ENCODE measurements at regions not wholly inside any gene's neighbourhood (a gene's known extent, or its start where the extent isn't known, plus 50 kb on each side); places are given as distances from the start of the nearest gene placed in this dataset.

GRCh38 chr16:9539346-9539745 lies 447.9 kb downstream of the HAPSTR1 start:
- Histone ChIP-seq H3K4me3 (no peak overlapping the region), H3K9me3 (peaks cover 4% of the 10 kb centered on the region), H3K4me1 (ENCODE audit: control insufficient read depth in 1 of 2, low read depth in 2 of 2) (no peaks in the 10 kb centered on the region), H3K36me3 (no peaks in the 10 kb centered on the region), H3K27ac (no peak overlapping the region), H3K27me3 (replicated peaks; ENCODE audit: insufficient read depth) (no peaks in the 10 kb centered on the region)
- TF ChIP-seq CTCF (IDR thresholded peaks at IDR 0.05), result no peak
- DNase-seq (ENCODE audit: low spot score) (no peak), ATAC-seq (ENCODE audit: insufficient number of reproducible peaks, low FRiP score, low read depth) (no peak)

GRCh38 chr16:9541723-9542122 lies 450.3 kb downstream of the HAPSTR1 start:
- H3K4me3 ChIP-seq, result no peak overlapping the region
- DNase-seq (ENCODE audit: low spot score) (no peak), ATAC-seq (ENCODE audit: insufficient number of reproducible peaks, low FRiP score, low read depth) (no peak)
- H3K27me3 ChIP-seq (replicated peaks; ENCODE audit: insufficient read depth), result no peaks in the 10 kb centered on the region
- H3K9me3 ChIP-seq, result peaks cover 4% of the 10 kb centered on the region
- no peaks in the 10 kb centered on the region for H3K36me3 ChIP-seq
- no peak overlapping the region for H3K27ac ChIP-seq
- no peak for TF ChIP-seq CTCF (IDR thresholded peaks at IDR 0.05)
- no peaks in the 10 kb centered on the region for H3K4me1 ChIP-seq (ENCODE audit: control insufficient read depth in 1 of 2, low read depth in 2 of 2)

- no peak for DNase-seq (ENCODE audit: low spot score)
- H3K4me1 ChIP-seq (ENCODE audit: control insufficient read depth in 1 of 2, low read depth in 2 of 2), result no peaks in the 10 kb centered on the region
- peaks cover 4% of the 10 kb centered on the region for H3K9me3 ChIP-seq
- TF ChIP-seq CTCF (IDR thresholded peaks at IDR 0.05), result no peak
- H3K4me3 ChIP-seq, result no peak overlapping the region
- H3K36me3 ChIP-seq, result no peaks in the 10 kb centered on the region
- ATAC-seq (ENCODE audit: insufficient number of reproducible peaks, low FRiP score, low read depth), result no peak
- H3K27ac ChIP-seq, result no peak overlapping the region
- no peaks in the 10 kb centered on the region for H3K27me3 ChIP-seq (replicated peaks; ENCODE audit: insufficient read depth)
These were observed 450.8 kb downstream of the HAPSTR1 start for GRCh38 chr16:9542165-9542755.

DNA sequence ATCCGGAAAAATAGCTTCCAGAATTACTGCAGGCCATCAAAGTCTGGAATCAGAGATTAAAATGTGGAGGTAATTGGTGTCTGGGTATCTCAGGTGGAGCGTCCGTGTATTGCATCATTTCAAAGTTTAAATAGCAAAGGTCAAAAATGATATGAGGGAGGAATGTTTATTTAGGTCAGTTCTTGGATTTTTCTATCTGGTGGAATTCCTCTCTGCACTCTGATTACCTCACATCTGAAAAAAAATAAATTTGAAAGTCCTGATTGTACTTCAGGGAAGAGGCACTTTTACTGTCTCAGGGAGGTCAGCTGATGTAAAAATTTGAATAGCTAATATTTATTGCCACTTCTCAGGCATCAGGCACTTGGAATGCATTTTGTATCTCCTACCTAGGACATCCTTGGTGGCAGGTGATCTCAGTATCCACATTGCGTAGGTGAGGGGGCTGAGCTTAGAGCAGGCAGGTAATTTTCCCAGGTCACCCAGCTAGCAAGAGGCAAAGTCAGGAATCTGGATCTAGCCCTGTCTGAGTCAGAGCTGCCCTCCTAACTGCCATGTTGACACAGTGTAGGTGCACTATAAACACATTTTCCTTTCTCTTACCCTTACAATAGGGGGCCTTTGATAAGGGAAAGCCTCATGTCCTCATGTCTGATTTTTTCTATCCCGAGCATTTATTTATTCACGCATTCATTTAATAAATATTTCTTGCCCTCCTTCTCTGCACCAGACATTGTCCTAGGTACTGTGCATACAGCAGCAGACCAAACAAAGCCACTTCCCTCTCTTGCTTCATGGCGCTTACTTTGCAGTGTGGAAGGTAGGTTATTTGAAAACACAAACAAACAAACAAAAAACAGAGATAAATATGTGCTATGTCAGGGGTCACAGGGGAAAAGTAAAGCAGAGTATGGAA lies 454.3 kb downstream of the HAPSTR1 start:
- TF ChIP-seq CTCF (IDR thresholded peaks at IDR 0.05), result no peak
- no peaks in the 10 kb centered on the region for H3K9me3 ChIP-seq
- no peaks in the 10 kb centered on the region for H3K27me3 ChIP-seq (replicated peaks; ENCODE audit: insufficient read depth)
- H3K4me1 ChIP-seq (ENCODE audit: control insufficient read depth in 1 of 2, low read depth in 2 of 2), result no peaks in the 10 kb centered on the region
- ATAC-seq (ENCODE audit: insufficient number of reproducible peaks, low FRiP score, low read depth), result no peak
- H3K36me3 ChIP-seq, result no peaks in the 10 kb centered on the region
- H3K27ac ChIP-seq, result no peak overlapping the region
- H3K4me3 ChIP-seq, result no peak overlapping the region
- no peak for DNase-seq (ENCODE audit: low spot score)

DNA sequence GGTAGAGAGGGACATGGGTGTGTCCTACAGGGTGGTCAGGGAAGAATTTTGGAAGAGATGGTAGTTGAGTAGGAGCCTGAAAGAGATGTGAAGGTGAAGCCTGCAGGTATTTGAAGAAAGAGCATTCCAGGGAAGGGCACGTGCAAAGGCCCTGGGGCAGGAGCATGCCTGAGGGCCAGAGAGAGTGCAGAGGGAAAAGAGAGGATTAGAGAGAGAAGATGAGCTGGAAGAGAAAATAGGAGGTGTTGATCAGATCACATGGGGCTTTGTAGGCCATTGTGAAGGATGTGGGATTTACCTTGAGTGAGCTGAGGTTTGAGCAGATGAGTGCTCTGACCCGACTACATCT lies 455.0 kb downstream of the HAPSTR1 start:
- no peak for TF ChIP-seq CTCF (IDR thresholded peaks at IDR 0.05)
- no peak overlapping the region for H3K4me3 ChIP-seq
- DNase-seq (ENCODE audit: low spot score) (no peak), ATAC-seq (ENCODE audit: insufficient number of reproducible peaks, low FRiP score, low read depth) (no peak)
- H3K27ac ChIP-seq, result no peak overlapping the region
- no peaks in the 10 kb centered on the region for H3K4me1 ChIP-seq (ENCODE audit: control insufficient read depth in 1 of 2, low read depth in 2 of 2)
- H3K9me3 ChIP-seq, result no peaks in the 10 kb centered on the region
- no peaks in the 10 kb centered on the region for H3K27me3 ChIP-seq (replicated peaks; ENCODE audit: insufficient read depth)
- no peaks in the 10 kb centered on the region for H3K36me3 ChIP-seq
